ENCODE measurements at regions not wholly inside any gene's neighbourhood (a gene's known extent, or its start where the extent isn't known, plus 50 kb on each side); places are given as distances from the start of the nearest gene placed in this dataset.
"Not testable (repeated sequence)": the region's sequence is repeated elsewhere in the genome, so short reads cannot be mapped to it uniquely, and the experiment has no call there.

DNA sequence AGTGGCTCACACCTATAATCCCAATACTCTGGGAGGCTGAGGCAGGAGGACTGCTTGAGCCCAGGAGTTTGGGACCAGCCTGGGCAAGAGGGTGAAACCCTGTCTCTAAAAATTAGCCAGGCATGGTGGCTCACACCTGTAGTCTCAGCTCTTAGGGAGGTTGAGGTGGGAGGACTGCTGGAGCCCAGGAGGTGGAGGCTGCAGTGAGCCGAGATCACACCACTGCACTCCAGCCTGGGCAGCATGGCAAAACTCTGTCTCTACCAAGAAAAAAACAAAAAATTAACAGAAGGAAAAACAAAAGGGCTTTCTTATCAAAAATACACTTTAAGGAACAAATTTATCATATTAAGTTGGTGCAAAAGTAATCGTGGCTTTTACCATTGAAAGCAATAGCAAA, 51.8 kb upstream of the TNK2 start:
- intact Hi-C loops (cut with DNase I); ATAC-seq; H3K27ac ChIP-seq; H3K9me3 ChIP-seq; H3K4me3 ChIP-seq; FAIRE-seq; H3K4me1 ChIP-seq; H3K27me3 ChIP-seq: not testable (repeated sequence)
- WGBS, 2 donors: 80 to 89% methylated on average over 2 of the region's 2 CpGs
- DNase-seq: peak in 1 of 6 donors; percentile 26
- H3K36me3 ChIP-seq: peaks cover 0 to 26% (median 0%) of the 10 kb centered on the region in 3 donors

- DNase-seq; FAIRE-seq; intact Hi-C loops (cut with DNase I); H3K4me1 ChIP-seq; ATAC-seq; H3K9me3 ChIP-seq; H3K4me3 ChIP-seq; H3K27me3 ChIP-seq; H3K27ac ChIP-seq: not testable (repeated sequence)
- H3K36me3 ChIP-seq: peaks cover 0 to 20% (median 0%) of the 10 kb centered on the region in 3 donors
- 64 to 67% methylated on average over 5 to 7 of the region's 15 CpGs for WGBS, 2 donors
Measured at GRCh38 chr3:195959367-195960157, 51.2 kb upstream of the TNK2 start.

DNA sequence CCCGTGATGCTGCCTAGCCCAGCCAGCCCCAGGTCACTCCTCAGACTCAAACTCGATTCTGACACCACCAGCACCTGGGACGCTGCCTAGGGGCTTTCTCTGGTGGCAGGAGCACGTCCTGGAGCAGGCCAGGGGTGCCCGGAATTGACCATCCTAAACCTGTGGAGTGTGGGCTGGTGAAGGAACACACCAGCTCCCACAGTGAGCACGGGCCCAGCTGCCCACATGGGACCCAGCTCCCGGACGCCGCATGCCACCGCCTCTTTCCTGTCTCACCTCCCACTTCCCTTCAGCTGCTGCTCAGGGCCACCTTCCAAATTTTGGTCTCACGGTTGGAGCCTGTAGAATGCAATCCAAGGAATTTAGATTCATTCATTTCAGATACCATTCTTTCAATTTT, 50.4 kb upstream of the TNK2 start:
- H3K4me1 ChIP-seq; H3K4me3 ChIP-seq; H3K27ac ChIP-seq; DNase-seq; FAIRE-seq; intact Hi-C loops (cut with DNase I); ATAC-seq; H3K9me3 ChIP-seq; H3K27me3 ChIP-seq: not testable (repeated sequence)
- WGBS, 2 donors: 77 to 81% methylated on average over 11 of the region's 11 CpGs
- peaks cover 0 to 18% (median 0%) of the 10 kb centered on the region in 3 donors for H3K36me3 ChIP-seq
